ENCODE measurements at regions not wholly inside any gene's neighbourhood (a gene's known extent, or its start where the extent isn't known, plus 50 kb on each side); places are given as distances from the start of the nearest gene placed in this dataset.

DNA sequence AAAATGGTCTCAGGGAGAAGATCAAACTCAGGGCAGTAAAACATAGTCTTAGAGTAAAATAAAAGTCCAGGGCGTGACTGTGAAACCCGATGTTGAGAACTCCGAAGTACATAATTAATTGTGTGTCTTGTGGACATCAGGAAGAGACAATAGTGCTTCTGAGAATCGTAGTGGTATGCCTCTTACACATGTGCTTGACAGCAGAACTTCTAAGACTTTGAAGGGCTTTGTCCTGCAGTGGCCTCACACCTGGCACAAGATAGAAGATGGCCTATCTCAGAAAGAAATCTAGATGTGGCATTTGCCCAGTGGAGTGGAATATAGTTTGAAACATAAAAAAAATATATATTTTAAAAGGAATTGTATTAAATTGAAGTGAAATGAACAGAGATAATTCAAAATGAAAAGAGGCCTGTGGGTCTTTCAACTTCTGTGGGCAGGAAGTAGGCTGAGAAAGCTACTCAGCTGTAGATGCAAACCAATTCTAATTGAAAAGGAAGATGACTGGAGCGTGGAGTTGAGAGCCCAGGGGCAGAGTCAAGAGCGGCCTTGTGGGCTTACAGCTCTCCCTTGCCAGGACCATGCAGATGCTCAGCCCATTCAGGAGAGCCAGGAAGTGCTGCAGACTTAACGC is 468.4 kb downstream of the KDM4C start:
- Histone ChIP-seq H2AFZ (no peak overlapping the region), H3K4me1 (no peaks in the 10 kb centered on the region), H3K4me2 (ENCODE audit: low read length) (no peak overlapping the region), H3K27ac (no peak overlapping the region), H3K9ac (no peak overlapping the region), H3K27me3 (ENCODE audit: control insufficient read depth, insufficient read depth, low read length) (no peaks in the 10 kb centered on the region), H3K9me3 (ENCODE audit: control insufficient read depth, low read length) (no peaks in the 10 kb centered on the region), H3K36me3 (ENCODE audit: control insufficient read depth, insufficient read depth, low read length) (no peaks in the 10 kb centered on the region), H3K4me3 (ENCODE audit: low read depth, low read length) (no peak overlapping the region), H3K79me2 (no peaks in the 10 kb centered on the region)
- TF ChIP-seq CTCF (IDR thresholded peaks at IDR 0.05), result no peak
